ENCODE measurements at regions not wholly inside any gene's neighbourhood (a gene's known extent, or its start where the extent isn't known, plus 50 kb on each side); places are given as distances from the start of the nearest gene placed in this dataset.

GRCh38 chr2:12173271-12173942, 427.0 kb downstream of the LPIN1 start:
- TF ChIP-seq CTCF (IDR thresholded peaks at IDR 0.05) = no peak
- no peak overlapping the region for H3K27ac ChIP-seq
- no peak overlapping the region for H3K4me3 ChIP-seq
- DNase-seq (ENCODE audit: low spot score) = no peak

DNA sequence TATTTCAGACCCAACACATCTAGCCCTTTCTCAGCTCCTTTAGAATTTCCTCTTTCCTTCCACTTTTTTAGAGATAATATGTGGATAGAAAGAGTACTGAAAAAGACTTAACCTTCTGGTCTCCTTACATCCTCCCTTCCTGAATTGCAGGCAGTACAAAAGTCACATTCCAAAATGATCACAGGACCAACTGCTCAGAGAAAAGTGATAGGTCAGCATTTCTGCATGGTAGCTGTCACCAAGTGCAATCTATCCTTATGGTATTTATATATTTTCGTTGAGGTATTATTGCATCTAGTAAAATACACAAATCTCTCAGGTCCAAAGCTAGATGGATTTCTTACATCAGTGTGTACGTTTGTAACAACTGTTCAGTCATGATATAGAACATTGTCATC, 427.5 kb downstream of the LPIN1 start:
- Histone ChIP-seq H3K27ac (no peak overlapping the region), H3K4me3 (no peak overlapping the region)
- no peak for DNase-seq (ENCODE audit: low spot score)
- TF ChIP-seq CTCF (IDR thresholded peaks at IDR 0.05) = no peak

- TF ChIP-seq CTCF (IDR thresholded peaks at IDR 0.05) = no peak
- Histone ChIP-seq H3K4me3 (no peak overlapping the region), H3K27ac (no peak overlapping the region)
- no peak for DNase-seq (ENCODE audit: low spot score)
These were observed 428.9 kb downstream of the LPIN1 start for GRCh38 chr2:12175323-12175722.

DNA sequence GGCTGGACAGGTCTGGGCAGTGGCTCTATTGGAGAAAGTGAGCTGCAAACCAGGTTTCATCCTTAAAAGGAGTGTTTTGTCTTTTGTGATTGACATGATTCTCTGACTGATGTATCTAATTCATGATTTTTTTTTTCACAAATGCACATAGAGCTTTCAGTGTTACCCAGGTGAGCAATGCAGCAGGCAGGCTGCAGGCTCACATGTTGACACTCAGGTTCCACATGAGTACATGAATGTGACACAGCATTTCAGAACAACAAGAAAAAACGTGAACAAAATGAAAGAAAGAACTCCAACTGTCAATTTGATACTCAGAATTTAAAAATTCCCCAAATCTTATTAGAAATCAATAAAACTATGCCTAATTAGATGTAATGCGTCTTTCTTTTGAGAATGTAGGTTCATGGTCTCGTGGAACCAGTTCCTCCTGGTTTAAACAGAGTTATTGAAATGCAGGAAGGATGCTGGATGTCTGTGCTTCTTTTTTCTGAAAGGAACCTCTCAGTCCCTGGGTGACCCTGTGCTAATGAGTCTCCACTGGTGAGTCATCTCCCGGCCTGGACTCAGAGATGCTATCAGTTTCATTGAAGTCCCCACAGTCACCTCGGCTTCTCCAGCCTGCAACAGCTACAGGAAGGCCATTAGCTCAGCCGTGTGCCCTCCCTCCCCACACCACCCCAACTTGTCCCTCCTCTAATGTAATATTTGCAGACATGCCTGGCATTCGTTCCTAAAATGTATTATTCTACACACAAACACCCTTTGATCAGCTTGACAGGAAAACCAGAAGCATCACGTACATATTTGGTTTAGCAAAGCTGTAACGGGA, 430.4 kb downstream of the LPIN1 start:
- no peak for DNase-seq (ENCODE audit: low spot score)
- no peak for TF ChIP-seq CTCF (IDR thresholded peaks at IDR 0.05)

GRCh38 chr2:12177455-12178288, 431.2 kb downstream of the LPIN1 start:
- H3K4me3 ChIP-seq = no peak overlapping the region
- H3K27ac ChIP-seq = no peak overlapping the region
- no peak for DNase-seq (ENCODE audit: low spot score)
- TF ChIP-seq CTCF (IDR thresholded peaks at IDR 0.05) = no peak

More for the DNA sequence above, 430.4 kb downstream of the LPIN1 start:
- no peak overlapping the region for H3K27ac ChIP-seq
- no peak overlapping the region for H3K4me3 ChIP-seq

GRCh38 chr2:12178289-12179080, 432.1 kb downstream of the LPIN1 start:
- DNase-seq (ENCODE audit: low spot score) = no peak
- Histone ChIP-seq H3K4me3 (no peak overlapping the region), H3K27ac (no peak overlapping the region)
- no peak for TF ChIP-seq CTCF (IDR thresholded peaks at IDR 0.05)

All from coronary artery (tissue), 2 donors.